Sigmoid colon (tissue), 4 donors: ENCODE measurements at regions not wholly inside any gene's neighbourhood (a gene's known extent, or its start where the extent isn't known, plus 50 kb on each side); places are given as distances from the start of the nearest gene placed in this dataset.

Experiments used
- POLR2AphosphoS5 ChIP-seq, 4 donors: sonication (generic); formaldehyde crosslinking; IDR thresholded peaks; one replicate each; pipeline ENCODE4 v1.6.1; 2017; ENCODE audit warnings: antibody characterized with exemption in 4 of 4
- TF ChIP-seq, protein P1 (sequence below), 4 experiments: fragments of 450-650 bp in 3 of 4; fragments of 200-600 bp in 1 of 4; IDR thresholded peaks; one replicate each; pipeline ENCODE4 v1.5.1; 2016 to 2019; ENCODE audit warnings: antibody characterized with exemption in 4 of 4, mild to moderate bottlenecking in 3 of 4, moderate library complexity in 2 of 4

DNA sequence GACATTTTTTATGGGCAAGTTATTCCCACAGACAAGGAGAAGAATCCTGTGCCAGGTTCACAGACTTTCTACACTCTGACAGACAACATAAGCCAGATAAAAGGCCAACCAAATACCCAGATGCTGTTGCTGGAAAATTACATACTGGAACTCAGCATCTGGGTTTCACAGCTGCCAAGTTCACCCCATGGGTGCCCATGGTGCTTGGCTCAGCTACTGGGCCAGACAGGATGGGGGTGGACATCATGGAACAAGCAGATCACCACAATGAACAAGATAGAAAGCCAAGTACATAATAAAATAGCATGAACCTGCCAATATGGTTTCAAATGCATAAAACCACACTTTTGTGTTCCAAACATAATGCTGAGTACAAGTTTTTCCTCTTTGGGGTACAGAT is 999.8 kb downstream of the NR2F1-AS1 start:
- TF ChIP-seq, protein P1, sequence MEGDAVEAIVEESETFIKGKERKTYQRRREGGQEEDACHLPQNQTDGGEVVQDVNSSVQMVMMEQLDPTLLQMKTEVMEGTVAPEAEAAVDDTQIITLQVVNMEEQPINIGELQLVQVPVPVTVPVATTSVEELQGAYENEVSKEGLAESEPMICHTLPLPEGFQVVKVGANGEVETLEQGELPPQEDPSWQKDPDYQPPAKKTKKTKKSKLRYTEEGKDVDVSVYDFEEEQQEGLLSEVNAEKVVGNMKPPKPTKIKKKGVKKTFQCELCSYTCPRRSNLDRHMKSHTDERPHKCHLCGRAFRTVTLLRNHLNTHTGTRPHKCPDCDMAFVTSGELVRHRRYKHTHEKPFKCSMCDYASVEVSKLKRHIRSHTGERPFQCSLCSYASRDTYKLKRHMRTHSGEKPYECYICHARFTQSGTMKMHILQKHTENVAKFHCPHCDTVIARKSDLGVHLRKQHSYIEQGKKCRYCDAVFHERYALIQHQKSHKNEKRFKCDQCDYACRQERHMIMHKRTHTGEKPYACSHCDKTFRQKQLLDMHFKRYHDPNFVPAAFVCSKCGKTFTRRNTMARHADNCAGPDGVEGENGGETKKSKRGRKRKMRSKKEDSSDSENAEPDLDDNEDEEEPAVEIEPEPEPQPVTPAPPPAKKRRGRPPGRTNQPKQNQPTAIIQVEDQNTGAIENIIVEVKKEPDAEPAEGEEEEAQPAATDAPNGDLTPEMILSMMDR (IDR thresholded peaks at IDR 0.05), result no peak
- peak in 1 of 4 donors; percentile 17 for TF ChIP-seq POLR2AphosphoS5 (IDR thresholded peaks at IDR 0.05)
